Naive B cell (primary cell): ENCODE measurements at regions not wholly inside any gene's neighbourhood (a gene's known extent, or its start where the extent isn't known, plus 50 kb on each side); places are given as distances from the start of the nearest gene placed in this dataset.
"Not testable (repeated sequence)": the region's sequence is repeated elsewhere in the genome, so short reads cannot be mapped to it uniquely, and the experiment has no call there.

Source experiments
- ATAC-seq, 2 donors: fragments of 150-1000 bp; cut with Tn5 transposase; 2 replicates each; pipeline ENCODE4 v1.10.0; 2021; ENCODE audit warnings: low read depth in 2 of 2, mild to moderate bottlenecking in 2 of 2, moderate library complexity in 2 of 2
- DNase-seq: peaks from one replicate; pipeline ENCODE4 v3.0.0; 2022
- H3K27ac Mint-ChIP-seq, 6 donors: one replicate each; pipeline ENCODE4 v1.8.0; 2020 to 2022; ENCODE audit warnings: mild to moderate bottlenecking in 6 of 6, mixed read lengths in 6 of 6, moderate library complexity in 5 of 6, inconsistent platforms in 2 of 6
- H3K27me3 Mint-ChIP-seq, 3 donors: one replicate each; pipeline ENCODE4 v1.8.0; 2021 to 2022; ENCODE audit warnings: mixed read lengths in 3 of 3, mild to moderate bottlenecking in 1 of 3
- H3K36me3 Mint-ChIP-seq, 2 donors: one replicate each; pipeline ENCODE4 v1.8.0; 2020 to 2022; ENCODE audit warnings: mixed read lengths in 2 of 2, inconsistent platforms in 1 of 2, mild to moderate bottlenecking in 1 of 2
- H3K4me1 Mint-ChIP-seq, 3 donors: one replicate each; pipeline ENCODE4 v1.8.0; 2020 to 2022; ENCODE audit warnings: mixed read lengths in 3 of 3, inconsistent platforms in 1 of 3, mild to moderate bottlenecking in 1 of 3, moderate library complexity in 1 of 3
- H3K4me3 Mint-ChIP-seq, 8 donors: one replicate each; pipeline ENCODE4 v1.8.0; 2020 to 2022; ENCODE audit warnings: mild to moderate bottlenecking in 8 of 8, mixed read lengths in 8 of 8, moderate library complexity in 8 of 8, inconsistent platforms in 2 of 8
- H3K9me3 Mint-ChIP-seq, 7 donors: one replicate each; pipeline ENCODE4 v1.8.0; 2020 to 2022; ENCODE audit warnings: mixed read lengths in 7 of 7, mild to moderate bottlenecking in 5 of 7, inconsistent platforms in 2 of 7, moderate library complexity in 1 of 7

DNA sequence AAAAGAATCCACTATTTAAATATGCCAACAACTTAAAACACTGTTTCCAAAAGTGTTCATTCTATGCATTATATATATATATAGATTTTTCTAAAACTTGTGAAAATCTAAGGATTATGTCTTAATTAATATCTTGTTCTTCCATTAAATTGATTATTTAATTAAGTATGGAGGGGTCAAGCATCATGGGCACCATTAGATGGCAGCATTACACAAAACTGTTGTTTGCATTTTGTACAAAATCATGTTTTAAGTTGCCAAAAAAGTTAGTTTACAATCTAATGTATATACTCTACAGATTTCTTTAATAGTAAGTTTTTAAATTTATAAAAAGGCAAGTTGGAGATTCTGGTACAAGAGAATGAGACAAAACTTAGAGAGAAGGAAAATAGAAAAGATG is 213.2 kb upstream of the EDNRB start:
- peaks cover 0 to 3% (median 0%) of the 10 kb centered on the region in 3 donors for H3K27me3 Mint-ChIP-seq
- H3K36me3 Mint-ChIP-seq: no peaks in the 10 kb centered on the region
- H3K27ac Mint-ChIP-seq: no peak overlapping the region
- H3K9me3 Mint-ChIP-seq: no peaks in the 10 kb centered on the region
- H3K4me1 Mint-ChIP-seq: no peaks in the 10 kb centered on the region
- no peak for DNase-seq
- ATAC-seq: no peak
- H3K4me3 Mint-ChIP-seq: no peak overlapping the region

DNA sequence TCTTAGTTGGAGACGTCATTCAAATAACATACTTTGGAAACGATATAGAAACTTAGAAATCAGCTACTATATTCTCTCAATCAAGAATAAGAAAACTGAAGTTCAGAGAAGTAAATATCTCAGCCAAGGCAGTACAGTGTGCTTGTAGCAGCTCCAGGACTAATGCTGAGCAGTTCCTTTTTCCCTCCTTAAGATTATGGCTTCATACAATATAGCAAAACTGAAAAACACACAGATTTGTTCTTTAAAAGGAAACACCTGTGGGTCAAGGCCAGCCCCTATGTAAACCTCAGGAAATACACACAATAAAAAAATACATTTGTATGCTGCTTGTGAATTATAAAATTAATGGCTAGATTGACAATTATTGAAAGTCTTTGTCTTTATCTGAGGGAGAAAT is 212.7 kb upstream of the EDNRB start:
- Mint-ChIP-seq H3K36me3 (no peaks in the 10 kb centered on the region), H3K4me3 (no peak overlapping the region), H3K27ac (no peak overlapping the region), H3K4me1 (no peaks in the 10 kb centered on the region), H3K27me3 (peaks cover 0 to 4% (median 0%) of the 10 kb centered on the region in 3 donors), H3K9me3 (no peaks in the 10 kb centered on the region)
- DNase-seq (no peak), ATAC-seq (no peak)

DNA sequence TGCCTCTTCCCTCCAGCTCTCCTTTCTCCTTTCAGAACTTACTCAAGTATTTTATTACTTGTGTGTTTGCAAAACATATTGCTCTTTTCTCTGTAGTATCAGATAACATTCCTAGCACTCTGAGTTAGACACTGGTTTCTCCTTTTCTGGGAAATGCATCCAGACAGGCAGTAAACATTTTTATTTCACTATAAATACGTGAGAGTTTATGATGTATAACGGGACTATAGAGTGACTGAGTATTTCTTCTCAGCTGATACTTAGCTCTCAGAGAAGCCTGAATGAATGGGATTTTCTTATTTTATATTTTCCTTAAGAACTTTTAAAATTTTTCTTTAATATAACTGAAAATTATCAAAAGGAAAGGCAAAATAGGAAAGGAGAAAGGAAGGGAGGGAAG is 211.2 kb upstream of the EDNRB start:
- Mint-ChIP-seq H3K27ac (no peak overlapping the region), H3K9me3 (peaks cover 0 to under 1% (median 0%) of the 10 kb centered on the region in 7 donors), H3K4me1 (no peaks in the 10 kb centered on the region), H3K4me3 (no peak overlapping the region), H3K36me3 (no peaks in the 10 kb centered on the region), H3K27me3 (peaks cover 0 to 4% (median 3%) of the 10 kb centered on the region in 3 donors)
- ATAC-seq: no peak
- DNase-seq: no peak

DNA sequence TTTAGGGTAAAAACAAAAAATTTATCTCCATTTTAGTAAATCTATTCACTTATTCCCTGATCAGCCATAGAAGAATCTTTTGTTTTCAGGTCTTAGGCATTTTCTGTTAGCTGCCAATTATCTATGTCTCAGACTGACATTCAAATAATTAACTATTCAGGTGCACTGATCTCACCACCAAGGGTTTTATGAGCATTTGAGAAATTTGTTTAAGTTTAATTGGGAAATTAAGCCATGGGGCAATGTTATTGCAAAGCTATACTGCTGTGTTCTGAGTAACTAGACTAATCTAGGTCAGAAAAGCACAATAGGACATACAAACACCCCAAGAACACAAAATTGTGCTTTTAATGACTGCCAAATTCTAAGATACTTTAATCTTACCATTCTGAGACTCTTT is 210.7 kb upstream of the EDNRB start:
- Mint-ChIP-seq H3K9me3 (peaks cover 0 to 3% (median 0%) of the 10 kb centered on the region in 7 donors), H3K27me3 (peaks cover 0 to 8% (median 4%) of the 10 kb centered on the region in 3 donors), H3K36me3 (no peaks in the 10 kb centered on the region), H3K4me3 (no peak overlapping the region), H3K27ac (no peak overlapping the region), H3K4me1 (no peaks in the 10 kb centered on the region)
- ATAC-seq (no peak), DNase-seq (no peak)

- Mint-ChIP-seq H3K36me3 (no peaks in the 10 kb centered on the region), H3K9me3 (peaks cover 0 to 3% (median 0%) of the 10 kb centered on the region in 7 donors), H3K27me3 (peaks cover 7 to 22% (median 8%) of the 10 kb centered on the region in 3 donors), H3K4me1 (no peaks in the 10 kb centered on the region), H3K27ac (no peak overlapping the region), H3K4me3 (no peak overlapping the region)
- peak; percentile 18 for DNase-seq
- no peak for ATAC-seq
Measured at GRCh38 chr13:78121459-78122348, 203.1 kb upstream of the EDNRB start.

DNA sequence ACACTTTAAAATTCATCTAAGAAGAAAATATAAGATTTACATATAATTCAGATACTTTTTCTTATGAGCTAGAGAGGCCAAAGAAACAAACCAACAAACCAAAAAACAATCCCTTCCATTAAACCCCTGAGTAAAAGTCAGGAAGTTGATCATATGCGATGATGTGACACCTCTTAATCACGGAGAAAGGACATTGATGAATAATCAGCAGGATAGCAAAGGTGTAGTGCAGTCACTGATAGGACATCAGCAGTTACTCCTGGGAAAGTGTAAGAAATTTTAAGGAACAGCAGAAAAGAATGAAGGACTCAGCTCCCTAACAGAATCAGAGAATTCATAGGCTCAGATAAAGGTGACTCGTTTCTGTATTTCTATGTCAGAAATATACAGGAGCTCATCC is 202.4 kb upstream of the EDNRB start:
- Mint-ChIP-seq H3K9me3 (peaks cover 0 to 5% (median 0%) of the 10 kb centered on the region in 7 donors), H3K36me3 (no peaks in the 10 kb centered on the region), H3K4me1 (no peaks in the 10 kb centered on the region), H3K27me3 (peaks cover 9 to 27% (median 11%) of the 10 kb centered on the region in 3 donors), H3K27ac (no peak overlapping the region), H3K4me3 (no peak overlapping the region)
- ATAC-seq (no peak), DNase-seq (no peak)

- not testable (repeated sequence) for H3K4me1 Mint-ChIP-seq, ATAC-seq, H3K4me3 Mint-ChIP-seq, H3K36me3 Mint-ChIP-seq, H3K27ac Mint-ChIP-seq, DNase-seq, H3K9me3 Mint-ChIP-seq
- H3K27me3 Mint-ChIP-seq: peaks cover 12 to 29% (median 15%) of the 10 kb centered on the region in 3 donors
Measured at GRCh38 chr13:78120144-78120543, 201.5 kb upstream of the EDNRB start.

GRCh38 chr13:78117070-78117469 is 198.4 kb upstream of the EDNRB start:
- not testable (repeated sequence) for H3K4me1 Mint-ChIP-seq, H3K4me3 Mint-ChIP-seq, DNase-seq, ATAC-seq
- H3K27ac Mint-ChIP-seq: peak overlapping the region in 1 of 6 donors; percentile 32
- peaks cover 1 to 38% (median 13%) of the 10 kb centered on the region in 7 donors for H3K9me3 Mint-ChIP-seq
- peaks cover 5 to 38% (median 17%) of the 10 kb centered on the region in 3 donors for H3K27me3 Mint-ChIP-seq
- H3K36me3 Mint-ChIP-seq: peaks cover 0 to 20% of the 10 kb centered on the region in 2 donors

DNA sequence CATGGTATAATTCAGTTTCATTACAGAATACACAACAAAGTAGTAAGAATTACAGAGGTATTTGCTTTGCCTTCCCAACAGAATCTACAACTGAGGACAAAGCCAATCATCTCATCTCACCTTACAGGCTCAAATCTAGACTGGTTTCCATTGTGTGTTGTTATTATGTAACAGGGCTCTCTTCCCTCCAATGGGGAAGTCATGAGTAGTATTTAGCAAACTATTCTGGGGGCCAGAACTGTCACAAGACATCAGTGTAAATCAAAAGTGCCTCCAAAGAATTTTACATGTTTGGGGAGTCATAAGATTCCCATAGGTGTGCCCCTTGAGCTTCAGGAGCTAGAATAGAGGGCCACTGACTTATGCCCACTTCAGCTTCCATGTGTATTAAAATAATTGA is 187.0 kb upstream of the EDNRB start:
- Mint-ChIP-seq H3K27me3 (no peaks in the 10 kb centered on the region), H3K4me3 (no peak overlapping the region), H3K4me1 (no peaks in the 10 kb centered on the region), H3K27ac (no peak overlapping the region), H3K36me3 (no peaks in the 10 kb centered on the region), H3K9me3 (no peaks in the 10 kb centered on the region)
- ATAC-seq (no peak), DNase-seq (no peak)

- no peaks in the 10 kb centered on the region for H3K4me1 Mint-ChIP-seq
- no peaks in the 10 kb centered on the region for H3K36me3 Mint-ChIP-seq
- H3K4me3 Mint-ChIP-seq: no peak overlapping the region
- ATAC-seq: no peak
- H3K9me3 Mint-ChIP-seq: no peaks in the 10 kb centered on the region
- no peak overlapping the region for H3K27ac Mint-ChIP-seq
- no peaks in the 10 kb centered on the region for H3K27me3 Mint-ChIP-seq
- no peak for DNase-seq
Measured at GRCh38 chr13:78103936-78104335, 185.3 kb upstream of the EDNRB start.

GRCh38 chr13:78102741-78103140 is 184.1 kb upstream of the EDNRB start:
- Mint-ChIP-seq H3K4me3 (no peak overlapping the region), H3K27me3 (no peaks in the 10 kb centered on the region), H3K4me1 (no peaks in the 10 kb centered on the region), H3K36me3 (no peaks in the 10 kb centered on the region), H3K27ac (no peak overlapping the region), H3K9me3 (no peaks in the 10 kb centered on the region)
- DNase-seq (no peak), ATAC-seq (no peak)

DNA sequence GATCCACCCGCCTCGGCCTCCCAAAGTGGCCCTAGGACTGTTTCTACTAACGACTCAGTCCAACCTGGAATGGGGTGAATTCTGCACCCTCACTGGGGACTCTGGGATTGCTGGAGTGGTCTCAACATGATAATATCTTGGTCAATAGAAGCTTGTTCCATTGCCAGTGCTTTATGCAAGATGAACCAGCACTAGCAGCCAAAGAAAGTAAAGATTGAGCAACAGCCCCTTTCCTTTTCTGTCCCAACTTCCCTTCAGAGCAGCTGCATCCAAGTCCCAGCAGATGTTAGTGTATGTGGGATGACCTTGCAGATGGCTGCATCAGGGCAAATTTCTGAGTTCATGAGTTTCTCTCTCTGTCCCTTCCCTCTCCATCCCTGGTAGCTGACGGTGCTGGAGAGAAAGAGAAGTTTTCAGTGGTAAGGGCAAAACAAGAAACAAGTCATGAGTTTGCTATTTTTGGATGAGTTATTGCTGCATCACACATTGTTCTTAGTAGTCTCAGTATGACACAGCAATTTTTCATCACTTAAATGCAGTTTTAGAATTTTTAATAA is 183.6 kb upstream of the EDNRB start:
- H3K4me1 Mint-ChIP-seq: no peaks in the 10 kb centered on the region
- DNase-seq (no peak), ATAC-seq (no peak)
- no peaks in the 10 kb centered on the region for H3K9me3 Mint-ChIP-seq
- H3K27me3 Mint-ChIP-seq: peaks cover 0 to 2% (median 0%) of the 10 kb centered on the region in 3 donors
- H3K4me3 Mint-ChIP-seq: no peak overlapping the region
- no peaks in the 10 kb centered on the region for H3K36me3 Mint-ChIP-seq
- H3K27ac Mint-ChIP-seq: no peak overlapping the region

DNA sequence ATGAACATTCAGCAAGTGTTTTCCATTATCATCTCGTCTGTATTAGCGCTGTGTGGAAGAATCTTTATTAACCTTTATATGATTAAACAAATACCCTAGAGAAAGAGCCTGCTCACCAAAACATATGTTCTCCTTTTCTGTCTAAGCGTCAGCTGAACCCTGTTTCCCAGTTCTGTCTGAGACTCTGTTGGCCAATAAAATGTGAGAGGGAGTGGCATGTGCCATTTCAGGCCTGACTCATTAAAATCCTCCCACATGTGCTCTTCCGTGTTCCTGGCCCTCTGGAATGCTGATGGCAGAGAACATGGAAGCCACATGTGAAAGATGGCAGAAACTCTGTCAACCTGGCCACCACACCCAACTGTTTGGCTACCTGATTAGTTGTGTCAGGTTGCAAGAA is 181.9 kb upstream of the EDNRB start:
- Mint-ChIP-seq H3K4me1 (no peaks in the 10 kb centered on the region), H3K27me3 (peaks cover 0 to 7% (median 0%) of the 10 kb centered on the region in 3 donors), H3K27ac (no peak overlapping the region), H3K4me3 (no peak overlapping the region), H3K9me3 (no peaks in the 10 kb centered on the region), H3K36me3 (no peaks in the 10 kb centered on the region)
- ATAC-seq: no peak
- no peak for DNase-seq

- no peak overlapping the region for H3K4me3 Mint-ChIP-seq
- peaks cover 0 to 7% (median 0%) of the 10 kb centered on the region in 3 donors for H3K27me3 Mint-ChIP-seq
- H3K9me3 Mint-ChIP-seq: peaks cover 0 to 3% (median 0%) of the 10 kb centered on the region in 7 donors
- no peaks in the 10 kb centered on the region for H3K4me1 Mint-ChIP-seq
- DNase-seq (no peak), ATAC-seq (no peak)
- no peak overlapping the region for H3K27ac Mint-ChIP-seq
- no peaks in the 10 kb centered on the region for H3K36me3 Mint-ChIP-seq
Measured at GRCh38 chr13:78098249-78098648, 179.6 kb upstream of the EDNRB start.
